Smooth muscle cell of the brain vasculature (primary cell): ENCODE measurements at regions not wholly inside any gene's neighbourhood (a gene's known extent, or its start where the extent isn't known, plus 50 kb on each side); places are given as distances from the start of the nearest gene placed in this dataset.

Experiments
- DNase-seq: peaks from one replicate; pipeline ENCODE4 v3.0.0-alpha.2; 2012; ENCODE audit warnings: low read depth, low spot score

DNA sequence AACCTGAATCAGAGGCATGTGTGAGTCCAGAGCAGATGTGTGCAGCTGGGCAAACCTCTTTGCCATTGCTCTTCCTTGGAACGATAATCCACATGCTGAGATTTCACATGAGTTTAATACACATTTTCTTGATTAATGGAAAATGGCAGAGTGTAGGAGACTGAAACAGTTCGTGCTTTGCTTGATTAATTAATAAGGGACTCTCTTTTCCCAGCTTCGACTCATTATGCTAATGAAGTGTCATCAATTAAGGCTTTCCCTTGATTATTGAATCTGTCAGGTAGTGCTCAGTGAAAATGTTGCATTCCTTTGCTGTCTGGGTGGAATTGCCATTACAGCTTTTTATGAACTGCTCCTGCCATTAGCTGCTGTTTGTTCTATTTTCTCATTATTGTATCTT is 487.7 kb upstream of the NOVA1 start:
- DNase-seq = no peak

DNA sequence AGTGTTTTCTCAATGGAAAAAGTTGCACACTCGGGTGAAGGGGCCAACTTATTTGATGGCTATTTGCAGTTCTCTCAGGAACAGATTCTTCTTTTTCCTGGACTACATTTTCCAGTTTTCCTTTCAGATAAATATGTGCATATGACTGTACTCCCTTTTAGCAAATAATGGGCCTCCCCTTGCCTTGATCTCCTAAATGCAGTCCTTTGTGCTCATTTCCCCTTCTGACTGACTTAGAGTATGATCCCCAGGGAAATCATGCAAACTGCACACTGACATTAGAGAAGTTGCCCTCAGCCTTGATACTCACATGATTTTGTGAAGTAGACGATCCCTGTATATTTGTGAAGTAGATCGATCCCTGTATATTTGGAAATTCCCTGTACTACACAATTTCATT is 492.9 kb upstream of the NOVA1 start:
- DNase-seq = no peak

DNA sequence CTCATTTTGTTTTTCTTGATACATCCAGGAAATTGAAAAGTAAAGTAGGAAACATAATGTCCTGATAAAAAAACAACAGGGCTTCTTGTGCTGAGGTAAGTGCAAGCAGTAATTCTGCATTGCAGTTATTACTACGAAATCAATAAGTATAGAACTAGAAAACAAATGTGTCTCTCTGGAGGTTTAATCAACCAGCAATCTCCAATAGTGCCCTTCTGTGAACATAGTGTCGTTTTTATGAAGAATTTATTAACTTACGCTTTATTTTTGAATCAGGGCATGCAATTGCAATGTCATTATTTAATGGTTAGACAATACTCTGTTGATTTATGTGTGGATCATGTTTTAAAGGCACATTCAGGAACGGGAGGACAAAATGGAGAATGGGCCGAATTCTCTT is 494.1 kb upstream of the NOVA1 start:
- DNase-seq = no peak

DNA sequence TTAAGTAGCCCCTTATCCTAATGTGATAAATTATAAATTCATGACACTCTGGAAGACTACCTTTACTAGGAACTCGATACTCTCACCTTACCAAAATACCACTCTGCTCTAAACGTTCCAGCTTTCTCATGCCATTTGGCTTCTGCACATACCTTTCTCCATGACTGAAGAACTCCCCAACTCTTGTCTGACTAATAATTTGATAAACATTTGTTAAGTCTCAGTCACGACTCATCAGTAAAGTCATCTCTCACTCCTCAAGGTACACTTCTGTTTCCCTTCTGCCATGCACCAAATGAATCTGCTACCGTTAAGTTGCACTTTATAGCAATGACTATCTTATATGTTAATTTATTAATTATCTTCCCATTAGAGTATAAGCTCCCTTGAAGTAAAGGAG is 498.3 kb upstream of the NOVA1 start:
- no peak for DNase-seq

DNA sequence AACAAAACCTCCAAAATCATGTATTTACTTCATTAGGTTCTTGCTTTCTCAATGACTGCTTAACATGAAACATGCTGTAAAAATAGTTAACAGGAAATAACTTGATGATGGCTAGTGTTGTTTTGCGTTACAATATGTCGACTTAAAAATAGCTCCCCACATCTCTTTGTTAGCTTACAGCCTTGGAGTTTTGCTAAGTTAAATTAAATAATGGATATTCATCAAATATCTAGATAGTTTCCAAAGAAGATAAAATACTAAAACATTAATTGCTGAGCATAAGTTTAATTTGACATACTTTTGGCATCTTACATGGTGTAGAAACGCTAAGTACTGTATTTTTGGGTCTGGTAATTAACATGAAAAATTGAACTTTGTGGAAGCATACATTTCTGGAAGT is 500.6 kb upstream of the NOVA1 start:
- DNase-seq = no peak

DNA sequence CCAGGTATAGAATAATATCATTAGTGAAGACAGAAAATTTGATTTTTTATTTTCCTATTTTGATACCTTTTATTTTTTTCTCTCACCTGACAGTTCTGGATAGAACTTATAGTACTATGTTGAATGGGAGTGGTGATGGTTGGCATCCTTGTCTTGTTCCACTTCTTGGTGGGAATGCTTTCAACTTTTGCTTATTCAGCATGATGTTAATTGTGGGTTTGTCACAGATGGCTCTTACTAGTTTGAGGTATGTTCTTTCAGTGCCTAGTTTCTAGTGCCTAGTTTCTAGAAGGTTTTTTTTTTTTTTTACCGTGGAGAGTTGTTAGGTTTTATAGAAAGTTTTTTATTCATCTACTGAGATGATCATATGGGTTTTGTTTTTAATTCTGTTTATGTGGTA is 516.3 kb upstream of the NOVA1 start:
- no peak for DNase-seq

DNA sequence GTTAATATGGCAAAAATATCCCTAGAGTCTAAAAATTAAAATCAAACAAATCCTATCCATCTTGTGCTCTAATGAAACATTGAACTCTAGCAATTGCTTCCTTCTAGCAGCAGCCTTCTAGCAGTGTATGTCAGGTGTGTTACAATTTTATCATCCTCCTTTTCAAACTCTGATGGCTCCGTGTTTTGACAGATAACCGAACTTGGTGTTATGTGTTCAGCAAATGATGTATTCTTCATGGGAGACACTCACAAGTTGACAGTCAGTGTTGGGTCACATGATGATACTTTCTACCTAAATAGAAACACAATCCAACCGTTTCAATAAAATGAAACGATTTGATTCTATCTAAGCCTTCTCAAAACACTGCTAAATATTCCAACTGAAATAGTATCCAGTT is 525.3 kb upstream of the NOVA1 start:
- DNase-seq = no peak

DNA sequence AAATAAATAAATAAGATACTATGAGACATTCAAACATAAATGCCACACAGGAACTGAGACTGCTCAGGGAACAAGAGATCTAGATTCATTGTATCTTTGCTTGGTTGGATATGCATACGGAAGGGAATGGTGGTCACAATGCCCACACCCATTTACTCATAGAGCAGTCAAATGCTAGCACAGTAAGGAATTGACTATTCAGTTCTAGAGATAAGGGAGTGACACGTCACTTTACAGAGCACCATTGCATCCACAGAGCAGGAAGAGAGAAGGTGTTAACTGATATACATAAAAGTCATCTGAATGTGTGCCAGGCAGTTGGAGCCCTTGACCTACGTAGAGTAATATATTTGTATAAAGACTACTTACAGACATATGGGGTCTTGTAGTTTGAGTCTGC is 530.0 kb upstream of the NOVA1 start:
- DNase-seq = no peak

DNA sequence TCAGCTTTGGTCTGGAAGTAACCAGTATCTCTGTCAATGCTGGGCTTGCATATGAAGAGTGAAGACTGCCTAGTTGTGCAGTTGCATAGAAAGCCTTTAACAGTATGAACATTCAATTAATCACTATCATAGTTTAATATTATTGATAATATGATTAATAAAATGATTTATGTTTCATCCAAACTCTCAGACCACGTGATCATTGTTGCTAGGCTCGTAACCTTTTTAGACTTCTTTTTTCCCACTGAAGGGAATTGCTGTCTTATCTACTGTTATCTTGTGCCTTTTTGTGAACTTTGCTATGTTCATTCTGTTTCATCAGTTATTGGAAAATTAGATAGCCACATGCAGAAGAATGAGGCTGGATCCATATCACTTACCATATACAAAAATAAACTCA is 536.4 kb upstream of the NOVA1 start:
- DNase-seq = no peak

DNA sequence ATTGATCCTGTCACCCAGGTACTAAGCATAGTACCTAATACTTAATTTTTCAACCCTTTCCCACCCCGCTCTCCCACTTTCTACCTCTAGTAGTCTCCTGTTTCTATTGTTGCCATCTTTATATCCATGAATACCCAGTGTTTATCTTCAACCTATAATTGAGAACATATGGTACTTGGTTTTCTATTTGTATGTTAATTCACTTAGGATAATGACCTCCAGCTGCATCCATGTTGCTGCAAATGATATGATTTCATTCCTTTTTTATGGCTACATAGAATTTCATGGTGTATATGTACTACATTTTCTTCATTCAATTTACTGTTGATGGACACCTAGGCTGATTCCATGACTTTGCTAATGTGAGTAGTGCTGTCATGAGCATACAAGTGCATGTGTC is 547.3 kb upstream of the NOVA1 start:
- no peak for DNase-seq

DNA sequence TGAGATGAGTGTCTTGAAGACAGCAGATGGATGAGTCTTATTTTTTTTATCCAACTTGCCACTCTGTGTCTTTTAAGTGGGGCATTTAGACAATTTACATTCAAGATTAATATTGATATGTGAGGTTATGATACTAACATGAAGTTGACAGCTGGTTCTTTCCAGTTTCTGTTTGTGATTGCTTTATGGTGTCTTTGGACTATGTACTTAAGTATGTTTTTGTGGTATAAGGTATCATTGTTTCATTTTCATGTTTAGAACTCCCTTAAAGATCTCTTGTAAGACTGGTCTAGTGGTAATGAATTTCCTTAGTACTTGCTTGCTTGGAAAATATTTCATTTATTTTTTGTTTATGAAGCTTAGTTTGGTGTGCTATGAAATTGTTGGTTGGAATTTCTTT is 550.3 kb upstream of the NOVA1 start:
- no peak for DNase-seq

DNA sequence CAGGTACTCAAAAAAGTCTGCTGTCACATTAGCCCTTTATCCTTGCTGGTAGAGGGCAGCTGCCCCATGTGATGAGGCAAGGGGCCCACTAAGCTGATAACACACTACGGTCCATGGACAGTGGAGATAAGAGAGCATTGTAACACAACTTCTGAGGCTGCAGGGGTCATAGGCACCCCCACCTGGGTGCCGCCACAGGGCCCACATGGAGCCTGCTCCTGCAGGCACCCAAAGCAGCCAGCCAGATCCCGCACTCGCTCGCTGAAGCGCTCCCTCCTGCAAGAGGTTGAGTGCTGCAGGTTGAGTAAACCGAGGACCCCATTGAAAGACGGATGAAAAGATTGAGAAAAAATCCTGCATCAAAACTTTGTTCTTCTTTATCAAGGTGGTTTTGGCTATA is 566.3 kb upstream of the NOVA1 start:
- no peak for DNase-seq

DNA sequence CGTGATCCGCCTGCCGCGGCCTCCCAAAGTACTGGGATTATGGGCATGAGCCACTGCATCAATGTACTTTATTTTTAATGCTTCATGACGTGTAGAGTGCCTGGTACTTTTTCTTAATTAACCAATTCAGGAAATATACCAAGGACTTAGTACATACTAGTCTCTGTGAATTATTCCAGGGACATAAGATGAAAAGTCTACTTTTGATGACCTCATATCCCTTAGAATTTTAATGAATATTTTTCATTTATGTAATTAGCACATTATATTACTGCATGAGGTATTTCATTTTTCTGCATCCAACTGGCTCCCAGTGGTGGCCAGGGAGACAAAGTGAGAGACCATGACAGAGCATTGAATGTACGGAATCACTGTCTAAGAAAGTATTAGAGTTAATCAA is 577.7 kb upstream of the NOVA1 start:
- DNase-seq = no peak

DNA sequence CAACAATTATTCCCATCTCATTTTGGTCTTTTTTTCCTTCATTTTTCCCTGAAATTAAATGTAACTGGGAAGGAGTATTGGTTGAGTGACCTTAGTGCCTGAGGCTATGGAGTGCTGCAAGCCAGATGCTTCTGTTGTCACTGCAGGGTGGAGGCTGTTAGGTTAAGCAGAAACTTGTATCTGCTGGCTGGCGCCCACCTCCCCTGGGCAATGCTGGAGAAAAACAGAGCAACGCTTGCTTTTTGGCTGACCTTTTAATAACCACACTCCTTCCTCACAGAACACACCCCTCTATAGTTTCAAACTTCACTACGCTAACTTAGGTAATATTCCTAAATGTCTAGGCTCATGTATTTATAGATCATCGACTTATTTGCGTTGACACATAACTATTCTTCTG is 583.5 kb upstream of the NOVA1 start:
- no peak for DNase-seq

DNA sequence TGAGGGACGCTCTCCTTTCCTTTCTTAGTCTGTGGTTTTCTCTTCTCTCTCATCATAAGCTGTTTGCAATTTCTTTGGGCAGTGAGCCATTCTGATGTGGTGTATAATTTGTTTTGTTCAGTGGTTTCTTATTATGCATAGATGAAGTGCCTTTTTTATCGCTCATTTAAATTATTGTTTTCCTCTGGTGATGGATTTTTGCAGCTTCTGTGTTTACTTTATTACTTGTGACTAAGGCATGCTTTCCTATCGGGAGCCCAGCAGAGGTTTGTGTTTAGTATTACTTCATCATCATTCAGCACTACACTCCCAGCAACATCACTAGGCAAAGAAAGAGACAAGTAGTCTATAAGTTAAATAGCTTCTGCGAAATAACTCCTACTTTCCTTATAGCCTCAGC is 586.6 kb upstream of the NOVA1 start:
- no peak for DNase-seq

DNA sequence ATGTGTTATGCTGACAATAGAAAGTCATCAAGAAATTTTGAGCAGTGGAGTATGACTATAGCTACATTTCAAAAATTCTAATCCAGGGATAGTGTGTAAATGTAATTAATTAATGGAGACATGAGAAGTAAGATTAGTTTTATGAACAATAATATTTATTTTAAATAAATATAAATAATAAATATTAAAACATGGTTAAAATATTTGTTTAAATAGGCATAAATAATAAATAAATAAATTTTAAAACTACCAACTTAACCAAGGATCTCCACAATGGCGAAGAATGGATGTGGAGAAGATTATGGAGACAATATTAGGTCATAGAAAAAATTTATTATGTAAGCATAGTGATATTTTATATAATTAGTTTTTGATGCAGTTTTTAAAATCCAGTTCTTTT is 588.2 kb upstream of the NOVA1 start:
- no peak for DNase-seq

DNA sequence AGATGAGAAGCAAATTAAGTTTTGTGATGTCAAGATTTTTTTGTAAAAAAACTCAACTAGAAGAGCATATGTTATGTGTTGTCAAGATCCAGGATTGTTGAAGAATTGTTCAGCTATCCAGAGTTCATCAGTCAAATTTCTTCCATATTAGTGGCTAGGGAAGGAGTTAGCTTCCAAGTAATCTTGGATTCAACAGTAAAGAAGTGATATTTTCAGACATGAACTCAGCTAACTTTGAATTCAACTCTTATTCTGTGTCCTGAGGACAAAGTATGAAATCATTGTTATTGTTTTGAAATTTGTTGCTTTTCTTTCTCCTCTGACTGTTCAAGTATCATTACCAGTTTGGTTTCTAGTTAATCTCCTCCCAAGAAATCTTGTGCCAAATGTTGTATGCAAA is 589.3 kb upstream of the NOVA1 start:
- no peak for DNase-seq

DNA sequence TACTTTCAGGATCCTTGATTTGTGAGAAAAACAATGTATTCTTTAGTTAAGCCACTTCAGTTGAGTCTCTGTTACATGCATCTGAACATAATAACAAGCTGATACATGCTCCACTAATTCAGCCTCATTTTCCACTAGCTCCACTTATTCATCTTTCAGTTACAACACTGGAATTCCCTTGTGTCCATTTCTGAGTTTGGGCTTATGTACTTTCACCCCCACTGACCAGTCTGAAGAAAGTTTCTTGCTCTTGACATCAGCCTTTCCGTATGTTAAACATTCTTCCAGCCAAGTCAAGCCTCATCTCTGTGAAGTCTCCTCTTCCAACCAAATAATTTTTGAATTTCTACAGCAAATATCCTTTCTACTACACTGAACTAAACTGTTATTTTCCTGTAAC is 592.5 kb upstream of the NOVA1 start:
- no peak for DNase-seq

DNA sequence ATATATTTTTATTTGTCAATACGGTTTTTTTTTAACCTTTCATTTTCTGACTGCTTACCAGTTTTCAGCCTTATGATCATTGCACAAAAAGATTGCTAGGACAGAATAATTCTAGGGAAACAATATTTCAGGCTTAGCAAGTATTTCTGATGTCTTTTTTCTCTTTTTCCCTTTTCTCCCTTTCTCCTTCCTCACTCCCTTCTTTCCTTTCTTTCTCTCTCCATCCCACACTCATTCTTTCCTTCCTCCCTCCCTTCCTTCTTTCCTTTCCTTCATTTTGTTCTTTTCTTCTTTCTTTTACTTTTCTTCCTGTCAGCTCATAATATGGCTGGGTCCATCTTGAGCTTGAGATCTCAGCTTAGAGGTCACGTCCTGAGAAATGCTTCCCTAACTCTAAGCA is 601.4 kb upstream of the NOVA1 start:
- DNase-seq = no peak

DNA sequence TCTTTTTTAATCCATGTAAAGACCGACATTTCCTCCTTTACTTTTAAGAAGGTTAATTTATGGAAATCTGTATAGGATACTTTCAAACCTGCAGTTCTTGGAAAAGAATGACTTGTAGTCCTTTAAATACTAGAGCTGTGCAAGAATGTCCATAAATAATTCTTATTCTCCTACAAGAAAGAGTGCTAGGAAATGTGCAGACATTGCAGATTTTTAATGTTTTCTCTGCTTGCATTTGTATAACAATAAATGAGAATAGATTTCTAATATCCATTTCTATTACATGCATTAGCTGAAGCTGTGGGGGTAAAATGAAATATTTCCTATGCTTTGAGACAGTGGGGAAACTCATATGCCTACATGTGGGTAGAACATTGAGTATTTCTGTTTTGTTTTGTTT is 607.2 kb upstream of the NOVA1 start:
- no peak for DNase-seq

DNA sequence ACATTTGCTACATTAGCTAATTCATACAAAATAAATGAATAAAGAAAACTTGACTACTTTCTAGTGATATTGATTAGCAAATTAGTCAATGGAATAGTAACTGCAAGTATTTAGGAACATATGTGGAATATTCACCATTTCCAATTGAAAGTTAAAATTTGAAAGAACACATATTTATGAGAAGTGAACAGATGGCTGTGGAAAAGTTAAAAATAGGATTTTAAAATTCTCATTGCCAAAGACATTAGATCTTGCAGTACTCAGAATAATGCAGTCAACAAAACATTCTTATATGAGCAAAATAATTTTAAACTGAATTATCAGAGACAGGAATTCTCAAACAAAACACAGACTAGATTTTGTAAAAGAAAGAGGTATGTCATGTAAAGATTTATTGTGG is 613.9 kb upstream of the NOVA1 start:
- DNase-seq = no peak

DNA sequence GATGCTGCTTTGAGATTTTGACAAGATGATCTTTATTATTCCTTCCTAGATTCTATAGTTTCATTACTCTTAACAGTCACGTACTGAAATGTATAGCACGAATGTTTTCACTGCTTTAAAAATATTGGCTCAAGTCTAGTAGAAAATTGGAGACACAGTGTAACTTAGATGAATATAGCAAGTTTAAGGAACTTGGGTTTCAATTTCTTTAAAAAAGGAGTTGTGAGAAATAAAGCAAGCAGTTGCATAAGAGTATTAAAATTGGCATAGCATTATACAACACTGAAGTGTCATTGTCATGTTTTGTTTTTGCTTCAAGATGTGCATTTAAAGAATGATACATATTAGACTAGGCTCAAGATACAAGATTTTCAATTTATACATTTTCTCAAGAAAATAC is 624.8 kb upstream of the NOVA1 start:
- DNase-seq = no peak

DNA sequence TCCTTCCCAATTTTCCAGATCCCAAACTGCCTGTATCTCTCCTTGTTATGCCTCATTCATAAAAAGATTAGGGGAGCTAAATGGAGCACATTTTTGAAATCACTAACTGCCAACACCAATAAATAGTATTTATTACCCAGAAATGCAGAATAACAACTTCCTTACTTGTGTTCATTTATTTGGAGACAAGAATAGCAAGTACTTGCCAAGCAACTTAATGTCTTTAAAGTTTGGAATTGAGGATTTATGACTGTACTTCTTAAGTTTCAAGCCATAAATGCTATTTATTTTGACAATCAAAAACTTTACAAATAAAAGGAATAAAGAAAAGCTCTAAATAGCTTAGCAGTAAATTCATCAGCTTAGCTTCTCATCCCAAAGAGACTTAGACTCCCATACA is 626.1 kb upstream of the NOVA1 start:
- no peak for DNase-seq

DNA sequence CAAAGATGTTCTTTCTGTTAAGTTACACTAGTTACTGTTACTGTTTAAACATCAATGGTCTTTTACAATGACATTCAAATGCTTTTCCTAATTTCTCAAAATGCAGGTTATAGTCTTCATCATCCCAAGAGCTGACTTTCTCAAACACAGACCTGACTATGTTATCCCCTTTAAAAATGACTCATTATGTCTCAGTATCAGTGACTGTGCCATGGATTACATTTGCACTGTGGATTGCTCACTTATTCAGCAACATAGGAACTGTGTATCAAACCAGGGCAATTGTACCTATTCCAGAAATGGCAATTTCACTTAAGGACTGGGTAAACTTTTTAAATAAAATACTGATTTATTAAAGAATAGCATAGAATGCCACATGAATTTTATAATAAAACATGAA is 630.2 kb upstream of the NOVA1 start:
- DNase-seq = no peak

DNA sequence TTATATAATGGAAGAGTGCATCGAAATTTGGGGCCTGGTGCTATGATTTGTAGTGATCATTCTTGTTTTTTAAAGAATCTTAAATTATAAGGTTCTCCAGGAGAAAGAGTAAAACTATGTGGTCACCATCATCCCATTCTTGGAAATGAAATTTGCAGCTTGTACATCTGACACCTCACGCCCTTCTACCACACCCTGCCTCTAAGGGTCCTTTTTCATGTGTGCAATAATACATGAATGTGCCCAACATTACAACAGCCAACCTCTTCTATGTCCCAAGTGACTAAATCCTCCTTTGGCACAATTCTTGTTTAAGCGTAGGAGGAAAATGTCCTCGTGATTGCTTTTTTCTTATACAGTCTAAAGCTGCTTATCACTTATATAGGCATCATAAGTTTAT is 636.5 kb upstream of the NOVA1 start:
- no peak for DNase-seq
